DOHH2 (cell line): ENCODE measurements at regions not wholly inside any gene's neighbourhood (a gene's known extent, or its start where the extent isn't known, plus 50 kb on each side); places are given as distances from the start of the nearest gene placed in this dataset.

Experiments
- CTCF ChIP-seq: fragments of 200-600 bp; sonication (generic); IDR thresholded peaks from one replicate; pipeline ENCODE4 v1.5.1; 2014; ENCODE audit warnings: antibody characterized with exemption, mild to moderate bottlenecking, low read depth, low read length; ENCODE audit not compliant: poor library complexity, severe bottlenecking
- EZH2phosphoT487 ChIP-seq: fragments of 200-600 bp; sonication (generic); IDR thresholded peaks from 2 replicates; pipeline ENCODE4 v1.6.1; 2017; ENCODE audit warnings: borderline replicate concordance, mild to moderate bottlenecking, antibody characterized with exemption, low read length, moderate library complexity, mixed read lengths

GRCh38 chr3:64856106-64856505, 168.3 kb upstream of the ADAMTS9 start:
- TF ChIP-seq CTCF (no peak), EZH2phosphoT487 (no peak)
